B cell (primary cell): ENCODE measurements at regions not wholly inside any gene's neighbourhood (a gene's known extent, or its start where the extent isn't known, plus 50 kb on each side); places are given as distances from the start of the nearest gene placed in this dataset.

Source experiments
- ATAC-seq: fragments of 200-7000 bp; cut with Tn5 transposase; one replicate; pipeline ENCODE4 v1.10.0; 2021; ENCODE audit warnings: low read depth, mild to moderate bottlenecking, moderate number of reproducible peaks, moderate library complexity
- CTCF ChIA-PET: fragments of 350-600 bp; sonication (Branson Sonifier 250); formaldehyde crosslinking; loops from one replicate; lab custom pipeline; 2021; ENCODE audit warnings: antibody characterized with exemption, inconsistent platforms; lab: Charles Lee
- POLR2A ChIA-PET: fragments of 350-600 bp; sonication (Branson Sonifier 250); formaldehyde crosslinking; loops from one replicate; lab custom pipeline; 2021; ENCODE audit warnings: antibody characterized with exemption; lab: Charles Lee
- DNase-seq: peaks from one replicate; pipeline ENCODE4 v3.0.0; 2013
- H2AFZ ChIP-seq: 2 replicates; pipeline ENCODE4 v1.6.1; 2012; ENCODE audit warnings: mild to moderate bottlenecking, low read depth, low read length; ENCODE audit not compliant: insufficient read depth, poor library complexity, severe bottlenecking
- H3K27ac ChIP-seq, 2 donors: 1 replicate in 1 of 2; 2 replicates in 1 of 2; pipeline ENCODE4 v1.5.1; 2012 to 2013; ENCODE audit warnings: low read length in 2 of 2, mild to moderate bottlenecking in 2 of 2, moderate library complexity in 1 of 2
- H3K27me3 ChIP-seq, 4 experiments: fragments of 200-600 bp in 1 of 4; sonication (generic) in 1 of 4; replicated peaks in 1 of 4; 1 replicate in 2 of 4; 2 replicates in 2 of 4; pipeline versions ENCODE4 v1.6.1 to v1.7.0; 2013 to 2016; ENCODE audit warnings: low read length in 3 of 4, mild to moderate bottlenecking in 2 of 4, mixed read lengths in 1 of 4, moderate library complexity in 1 of 4; ENCODE audit not compliant: insufficient read depth in 4 of 4, control insufficient read depth in 3 of 4; ENCODE audit errors: control extremely low read depth in 1 of 4
- H3K36me3 ChIP-seq, 2 experiments: replicated peaks in 1 of 2; 1 replicate in 1 of 2; 2 replicates in 1 of 2; pipeline versions ENCODE4 v1.6.1 to v1.7.1; 2013; ENCODE audit warnings: low read length in 1 of 2; ENCODE audit not compliant: insufficient read depth in 2 of 2, control insufficient read depth in 1 of 2; ENCODE audit errors: control extremely low read depth in 1 of 2, extremely low read depth in 1 of 2
- H3K4me1 ChIP-seq, 2 donors: fragments of 200-600 bp in 1 of 2; sonication (generic) in 1 of 2; 1 replicate in 1 of 2; 2 replicates in 1 of 2; pipeline versions ENCODE4 v1.5.1 to v1.6.1; 2013 to 2017; ENCODE audit warnings: low read length in 2 of 2; ENCODE audit not compliant: control insufficient read depth in 2 of 2, insufficient read depth in 2 of 2
- H3K4me2 ChIP-seq: replicated peaks from 2 replicates; pipeline ENCODE3; 2012; ENCODE audit warnings: mild to moderate bottlenecking, low read depth, low read length; ENCODE audit not compliant: poor library complexity, severe bottlenecking
- H3K4me3 ChIP-seq, 5 experiments: fragments of 200-600 bp in 1 of 5; sonication (generic) in 1 of 5; 1 replicate in 3 of 5; 2 replicates in 2 of 5; pipeline versions ENCODE4 v1.5.1 to v1.7.0; 2011 to 2016; ENCODE audit warnings: low read length in 4 of 5, mild to moderate bottlenecking in 4 of 5, low read depth in 2 of 5, control low read depth in 1 of 5, moderate library complexity in 1 of 5; ENCODE audit not compliant: insufficient read depth in 1 of 5; ENCODE audit errors: control extremely low read depth in 1 of 5, extremely low read depth in 1 of 5
- H3K79me2 ChIP-seq: fragments of 200-600 bp; sonication (generic); one replicate; pipeline ENCODE4 v1.6.0; 2016; ENCODE audit warnings: low read length; ENCODE audit not compliant: control insufficient read depth, insufficient read depth
- H3K9ac ChIP-seq: fragments of 200-600 bp; sonication (generic); 2 replicates; pipeline ENCODE4 v1.6.1; 2017; ENCODE audit warnings: mild to moderate bottlenecking, low read length, moderate library complexity
- H3K9me3 ChIP-seq, 3 donors: one replicate each; pipeline versions ENCODE4 v1.6.1 to v1.7.1; 2013; ENCODE audit warnings: low read length in 2 of 3; ENCODE audit not compliant: control insufficient read depth in 2 of 3, insufficient read depth in 1 of 3; ENCODE audit errors: control extremely low read depth in 1 of 3
- H4K20me1 ChIP-seq: 2 replicates; pipeline ENCODE4 v1.6.0; 2012; ENCODE audit warnings: mild to moderate bottlenecking, low read length; ENCODE audit not compliant: insufficient read depth, control insufficient read depth, poor library complexity, severe bottlenecking
- H3K27ac Mint-ChIP-seq: one replicate; pipeline ENCODE4 v1.8.0; 2021; ENCODE audit warnings: mixed read lengths
- H3K27me3 Mint-ChIP-seq: one replicate; pipeline ENCODE4 v1.8.0; 2021; ENCODE audit warnings: mixed read lengths
- H3K4me1 Mint-ChIP-seq: one replicate; pipeline ENCODE4 v1.8.0; 2021; ENCODE audit warnings: mixed read lengths
- H3K4me3 Mint-ChIP-seq: one replicate; pipeline ENCODE4 v1.8.0; 2021; ENCODE audit warnings: mixed read lengths
- H3K9me3 Mint-ChIP-seq: one replicate; pipeline ENCODE4 v1.8.0; 2022; ENCODE audit warnings: mixed read lengths; ENCODE audit not compliant: insufficient read depth
- EZH2 ChIP-seq: IDR thresholded peaks from 2 replicates; pipeline ENCODE4 v1.6.1; 2012; ENCODE audit warnings: borderline replicate concordance, low read depth, mild to moderate bottlenecking, moderate library complexity, low read length; ENCODE audit not compliant: insufficient read depth, poor library complexity, severe bottlenecking
- WGBS: methylation state at CpG from one replicate; pipeline ENCODE4 v1.1.5; 2013; ENCODE audit warnings: missing lambda C conversion rate; ENCODE audit not compliant: insufficient coverage; 5-methylcytosine and 5-hydroxymethylcytosine counted together
- intact Hi-C: fragments of 100-400 bp; cut with micrococcal nuclease; formaldehyde crosslinking; loops from one replicate; pipeline ENCODE4 v1.10.0; 2022
- TF ChIP-seq, protein P1 (sequence below): fragments of 200-600 bp; IDR thresholded peaks from one replicate; pipeline ENCODE4 v1.8.0; 2022; ENCODE audit warnings: antibody characterized with exemption, mild to moderate bottlenecking

GRCh38 chr21:14615359-14615974 is 69.4 kb upstream of the SAMSN1 start:
- no peak overlapping the region for H3K4me3 ChIP-seq
- peaks cover 29% of the 10 kb centered on the region for H3K4me1 Mint-ChIP-seq
- 100% methylated on average over 1 of the region's 4 CpGs for WGBS
- H3K4me1 ChIP-seq, result peaks cover 7 to 11% of the 10 kb centered on the region in 2 donors
- TF ChIP-seq, protein P1, sequence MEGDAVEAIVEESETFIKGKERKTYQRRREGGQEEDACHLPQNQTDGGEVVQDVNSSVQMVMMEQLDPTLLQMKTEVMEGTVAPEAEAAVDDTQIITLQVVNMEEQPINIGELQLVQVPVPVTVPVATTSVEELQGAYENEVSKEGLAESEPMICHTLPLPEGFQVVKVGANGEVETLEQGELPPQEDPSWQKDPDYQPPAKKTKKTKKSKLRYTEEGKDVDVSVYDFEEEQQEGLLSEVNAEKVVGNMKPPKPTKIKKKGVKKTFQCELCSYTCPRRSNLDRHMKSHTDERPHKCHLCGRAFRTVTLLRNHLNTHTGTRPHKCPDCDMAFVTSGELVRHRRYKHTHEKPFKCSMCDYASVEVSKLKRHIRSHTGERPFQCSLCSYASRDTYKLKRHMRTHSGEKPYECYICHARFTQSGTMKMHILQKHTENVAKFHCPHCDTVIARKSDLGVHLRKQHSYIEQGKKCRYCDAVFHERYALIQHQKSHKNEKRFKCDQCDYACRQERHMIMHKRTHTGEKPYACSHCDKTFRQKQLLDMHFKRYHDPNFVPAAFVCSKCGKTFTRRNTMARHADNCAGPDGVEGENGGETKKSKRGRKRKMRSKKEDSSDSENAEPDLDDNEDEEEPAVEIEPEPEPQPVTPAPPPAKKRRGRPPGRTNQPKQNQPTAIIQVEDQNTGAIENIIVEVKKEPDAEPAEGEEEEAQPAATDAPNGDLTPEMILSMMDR, result no peak
- no peak for TF ChIP-seq EZH2
- H4K20me1 ChIP-seq, result no peaks in the 10 kb centered on the region
- H3K27ac ChIP-seq, result no peak overlapping the region
- no peak for DNase-seq
- no peak overlapping the region for H3K4me3 Mint-ChIP-seq
- intact Hi-C loops, result loop anchor here (5.0 kb wide), 1 partner anchor 48 kb away; no protein-coding TSS in a partner anchor
- no peaks in the 10 kb centered on the region for H3K79me2 ChIP-seq
- ChIA-PET CTCF (no interaction called here), POLR2A (no interaction called here)
- peaks cover 8% of the 10 kb centered on the region for H3K9me3 Mint-ChIP-seq
- H3K9ac ChIP-seq, result no peak overlapping the region
- no peak for ATAC-seq
- peaks cover 0 to 6% (median 0%) of the 10 kb centered on the region in 3 donors for H3K9me3 ChIP-seq
- H3K27ac Mint-ChIP-seq, result no peak overlapping the region
- H3K36me3 ChIP-seq, result no peaks in the 10 kb centered on the region
- H3K4me2 ChIP-seq, result no peak overlapping the region
- no peaks in the 10 kb centered on the region for H3K27me3 ChIP-seq
- H3K27me3 Mint-ChIP-seq, result no peaks in the 10 kb centered on the region
- H2AFZ ChIP-seq, result no peak overlapping the region

DNA sequence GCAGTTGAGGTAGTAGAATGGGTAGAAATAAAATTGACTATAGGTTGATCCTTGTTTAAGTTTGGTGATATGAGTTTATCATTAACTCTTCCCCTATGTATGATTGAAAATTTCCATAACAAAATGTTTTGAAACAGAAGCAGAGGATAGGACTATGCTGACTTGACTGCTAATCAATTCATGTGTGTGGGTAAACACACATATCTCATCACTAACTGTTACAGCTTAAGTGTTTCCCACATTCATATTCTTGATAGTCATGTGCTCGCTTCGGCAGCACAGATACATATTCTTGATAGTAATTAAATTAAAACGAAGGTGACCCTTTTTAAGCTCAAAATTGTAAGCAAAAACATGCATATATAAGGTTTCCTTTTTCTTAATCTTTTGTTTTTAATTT is 68.2 kb upstream of the SAMSN1 start:
- intact Hi-C loops, result no loop called here
- no peaks in the 10 kb centered on the region for H3K9me3 Mint-ChIP-seq
- no peaks in the 10 kb centered on the region for H4K20me1 ChIP-seq
- no peaks in the 10 kb centered on the region for H3K36me3 ChIP-seq
- peaks cover 26% of the 10 kb centered on the region for H3K4me1 Mint-ChIP-seq
- peaks cover 7 to 11% of the 10 kb centered on the region in 2 donors for H3K4me1 ChIP-seq
- CTCF ChIA-PET, result no interaction called here
- H3K4me2 ChIP-seq, result no peak overlapping the region
- H3K4me3 Mint-ChIP-seq, result no peak overlapping the region
- H3K9ac ChIP-seq, result no peak overlapping the region
- no peaks in the 10 kb centered on the region for H3K27me3 Mint-ChIP-seq
- H3K27ac Mint-ChIP-seq, result no peak overlapping the region
- POLR2A ChIA-PET, result no interaction called here
- ATAC-seq (no peak), DNase-seq (no peak)
- H3K4me3 ChIP-seq, result no peak overlapping the region
- H3K9me3 ChIP-seq, result no peaks in the 10 kb centered on the region
- TF ChIP-seq, protein P1, result no peak
- TF ChIP-seq EZH2, result no peak
- no peaks in the 10 kb centered on the region for H3K79me2 ChIP-seq
- H2AFZ ChIP-seq, result no peak overlapping the region
- no CpG with 5 or more reads among the region's 3 CpGs for WGBS
- no peak overlapping the region for H3K27ac ChIP-seq
- H3K27me3 ChIP-seq, result no peaks in the 10 kb centered on the region
